ENCODE measurements at regions not wholly inside any gene's neighbourhood (a gene's known extent, or its start where the extent isn't known, plus 50 kb on each side); places are given as distances from the start of the nearest gene placed in this dataset.
"Not testable (repeated sequence)": the region's sequence is repeated elsewhere in the genome, so short reads cannot be mapped to it uniquely, and the experiment has no call there.

GRCh38 chr6:130699742-130700141 lies 127.5 kb upstream of the SMLR1 start:
- no peak for TF ChIP-seq CTCF (IDR thresholded peaks at IDR 0.05; ENCODE audit: low read depth, low read length)
- DNase-seq (ENCODE audit: extremely low read depth, low read depth) = no peak

GRCh38 chr6:130700397-130700796 lies 126.8 kb upstream of the SMLR1 start:
- TF ChIP-seq CTCF (IDR thresholded peaks at IDR 0.05; ENCODE audit: low read depth, low read length) = no peak
- no peak for DNase-seq (ENCODE audit: extremely low read depth, low read depth)

- no peak for TF ChIP-seq CTCF (IDR thresholded peaks at IDR 0.05; ENCODE audit: low read depth, low read length)
- peak; percentile 67 for DNase-seq (ENCODE audit: extremely low read depth, low read depth)
Observed at GRCh38 chr6:130708338-130708737, 118.9 kb upstream of the SMLR1 start.

- DNase-seq (ENCODE audit: extremely low read depth, low read depth) = not testable (repeated sequence)
Observed at GRCh38 chr6:130711641-130712040, 115.6 kb upstream of the SMLR1 start.

GRCh38 chr6:130713144-130713543 lies 114.1 kb upstream of the SMLR1 start:
- TF ChIP-seq CTCF (IDR thresholded peaks at IDR 0.05; ENCODE audit: low read depth, low read length) = no peak
- no peak for DNase-seq (ENCODE audit: extremely low read depth, low read depth)

GRCh38 chr6:130715058-130715457 lies 112.1 kb upstream of the SMLR1 start:
- DNase-seq (ENCODE audit: extremely low read depth, low read depth) = no peak

GRCh38 chr6:130716466-130716865 lies 110.7 kb upstream of the SMLR1 start:
- DNase-seq (ENCODE audit: extremely low read depth, low read depth) = no peak
- no peak for TF ChIP-seq CTCF (IDR thresholded peaks at IDR 0.05; ENCODE audit: low read depth, low read length)

More at GRCh38 chr6:130715058-130715457, 112.1 kb upstream of the SMLR1 start:
- no peak for TF ChIP-seq CTCF (IDR thresholded peaks at IDR 0.05; ENCODE audit: low read depth, low read length)

GRCh38 chr6:130717657-130718056 lies 109.5 kb upstream of the SMLR1 start:
- no peak for DNase-seq (ENCODE audit: extremely low read depth, low read depth)

More at GRCh38 chr6:130717657-130718056, 109.5 kb upstream of the SMLR1 start:
- TF ChIP-seq CTCF (IDR thresholded peaks at IDR 0.05; ENCODE audit: low read depth, low read length) = no peak
